Hepatocyte (in vitro differentiated cells): ENCODE measurements at regions not wholly inside any gene's neighbourhood (a gene's known extent, or its start where the extent isn't known, plus 50 kb on each side); places are given as distances from the start of the nearest gene placed in this dataset.

ENCODE experiments used
- DNase-seq: peaks from one replicate; pipeline ENCODE4 v3.0.0-alpha.2; 2016; ENCODE audit warnings: low spot score
- H2AFZ ChIP-seq: fragments of 200-600 bp; sonication (generic); 2 replicates; pipeline ENCODE4 v1.6.0; 2016; ENCODE audit warnings: antibody characterized with exemption, mild to moderate bottlenecking
- H3K27ac ChIP-seq: fragments of 200-600 bp; sonication (generic); 2 replicates; pipeline ENCODE4 v1.5.1; 2016; ENCODE audit warnings: mild to moderate bottlenecking
- H3K27me3 ChIP-seq: fragments of 200-600 bp; sonication (generic); 2 replicates; pipeline ENCODE4 v1.6.1; 2016
- H3K36me3 ChIP-seq: fragments of 200-600 bp; sonication (generic); replicated peaks from 2 replicates; pipeline ENCODE4 v1.5.1; 2016; ENCODE audit warnings: low read depth; ENCODE audit not compliant: insufficient read depth
- H3K4me1 ChIP-seq: fragments of 200-600 bp; sonication (generic); 2 replicates; pipeline ENCODE4 v1.5.1; 2016; ENCODE audit warnings: mild to moderate bottlenecking, moderate library complexity; ENCODE audit not compliant: insufficient read depth
- H3K4me2 ChIP-seq: fragments of 200-600 bp; sonication (generic); 2 replicates; pipeline ENCODE4 v1.6.0; 2016
- H3K4me3 ChIP-seq: fragments of 200-600 bp; sonication (generic); 2 replicates; pipeline ENCODE4 v1.5.1; 2016; ENCODE audit warnings: mild to moderate bottlenecking
- H3K79me2 ChIP-seq: fragments of 200-600 bp; sonication (generic); 2 replicates; pipeline ENCODE4 v1.6.0; 2017; ENCODE audit warnings: mild to moderate bottlenecking
- H3K9me2 ChIP-seq: fragments of 200-600 bp; sonication (generic); replicated peaks from 2 replicates; pipeline ENCODE4 v1.6.0; 2017; ENCODE audit warnings: mild to moderate bottlenecking; ENCODE audit not compliant: insufficient read depth
- H3K9me3 ChIP-seq: fragments of 200-600 bp; sonication (generic); 2 replicates; pipeline ENCODE4 v1.5.1; 2016; ENCODE audit warnings: low read depth, mild to moderate bottlenecking
- H4K20me1 ChIP-seq: fragments of 200-600 bp; sonication (generic); 2 replicates; pipeline ENCODE4 v1.6.0; 2016; ENCODE audit warnings: mild to moderate bottlenecking; ENCODE audit not compliant: insufficient read depth, poor library complexity, severe bottlenecking
- CTCF ChIP-seq: fragments of 200-600 bp; sonication (generic); IDR thresholded peaks from 2 replicates; pipeline ENCODE4 v1.5.1; 2016; ENCODE audit warnings: antibody characterized with exemption, mild to moderate bottlenecking; ENCODE audit not compliant: poor library complexity
- EZH2 ChIP-seq: fragments of 200-600 bp; sonication (generic); IDR thresholded peaks from 2 replicates; pipeline ENCODE4 v1.6.1; 2016; ENCODE audit warnings: antibody characterized with exemption, mild to moderate bottlenecking, borderline replicate concordance
- EZH2phosphoT487 ChIP-seq: fragments of 200-600 bp; sonication (generic); IDR thresholded peaks from one replicate; pipeline ENCODE4 v1.6.1; 2018; ENCODE audit warnings: antibody characterized with exemption, mild to moderate bottlenecking, low read depth, moderate library complexity; ENCODE audit not compliant: unreplicated experiment, severe bottlenecking
- WGBS: methylation state at CpG from one replicate; pipeline ENCODE4 v1.1.6; 2016; ENCODE audit warnings: low lambda C conversion rate; ENCODE audit errors: missing lambda C conversion rate; 5-methylcytosine and 5-hydroxymethylcytosine counted together

DNA sequence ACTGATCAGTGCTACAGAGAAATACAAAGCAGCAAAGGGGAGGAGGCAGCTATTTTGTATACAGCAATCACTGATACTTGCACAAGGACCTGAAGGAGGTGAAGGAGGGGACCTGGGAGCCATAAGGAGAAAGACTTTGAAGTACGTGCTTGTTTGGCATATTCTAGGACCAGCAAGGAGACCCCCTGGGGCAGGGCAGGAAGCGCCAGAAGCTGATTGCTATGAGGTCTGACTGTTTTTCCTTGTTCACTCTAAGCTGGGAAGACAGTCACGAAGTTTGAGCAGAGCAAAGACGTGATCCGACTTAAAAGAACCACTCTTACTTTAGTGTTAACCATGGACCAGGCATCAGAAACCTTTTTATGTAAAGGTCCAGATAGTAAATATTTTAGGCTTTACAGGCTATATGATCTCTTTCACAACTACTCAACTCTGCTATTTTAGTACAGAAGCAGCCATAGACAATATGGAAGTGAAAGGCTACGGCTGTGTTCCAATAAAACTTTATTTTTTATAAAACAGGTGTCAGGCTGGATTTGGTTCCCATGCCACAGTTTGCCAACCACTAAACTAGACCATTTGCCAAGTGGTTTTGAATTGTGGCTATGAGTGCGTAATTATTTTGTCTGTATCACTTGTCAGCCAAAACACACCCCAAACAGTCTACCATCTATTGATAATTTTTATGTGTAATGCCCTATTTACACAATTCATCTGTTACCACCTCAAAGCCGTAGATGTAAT lies 217.9 kb downstream of the PRL start:
- Histone ChIP-seq H3K27ac (no peak overlapping the region), H2AFZ (no peak overlapping the region), H3K27me3 (no peaks in the 10 kb centered on the region), H3K9me3 (no peaks in the 10 kb centered on the region), H4K20me1 (no peaks in the 10 kb centered on the region), H3K79me2 (no peaks in the 10 kb centered on the region), H3K4me3 (no peak overlapping the region), H3K4me1 (peaks cover 2% of the 10 kb centered on the region), H3K4me2 (no peak overlapping the region), H3K9me2 (no peaks in the 10 kb centered on the region), H3K36me3 (no peaks in the 10 kb centered on the region)
- no peak for DNase-seq
- TF ChIP-seq EZH2phosphoT487 (no peak), EZH2 (no peak), CTCF (no peak)
- WGBS = 90% methylated on average over 8 of the region's 8 CpGs

GRCh38 chr6:22079783-22080182 lies 217.1 kb downstream of the PRL start:
- 97% methylated on average over 5 of the region's 5 CpGs for WGBS
- Histone ChIP-seq H3K36me3 (no peaks in the 10 kb centered on the region), H3K4me2 (no peak overlapping the region), H2AFZ (no peak overlapping the region), H3K27ac (no peak overlapping the region), H4K20me1 (no peaks in the 10 kb centered on the region), H3K27me3 (no peaks in the 10 kb centered on the region), H3K4me3 (no peak overlapping the region), H3K79me2 (no peaks in the 10 kb centered on the region), H3K9me3 (no peaks in the 10 kb centered on the region), H3K4me1 (no peaks in the 10 kb centered on the region), H3K9me2 (no peaks in the 10 kb centered on the region)
- no peak for TF ChIP-seq CTCF
- TF ChIP-seq EZH2 = no peak
- TF ChIP-seq EZH2phosphoT487 = no peak
- no peak for DNase-seq

DNA sequence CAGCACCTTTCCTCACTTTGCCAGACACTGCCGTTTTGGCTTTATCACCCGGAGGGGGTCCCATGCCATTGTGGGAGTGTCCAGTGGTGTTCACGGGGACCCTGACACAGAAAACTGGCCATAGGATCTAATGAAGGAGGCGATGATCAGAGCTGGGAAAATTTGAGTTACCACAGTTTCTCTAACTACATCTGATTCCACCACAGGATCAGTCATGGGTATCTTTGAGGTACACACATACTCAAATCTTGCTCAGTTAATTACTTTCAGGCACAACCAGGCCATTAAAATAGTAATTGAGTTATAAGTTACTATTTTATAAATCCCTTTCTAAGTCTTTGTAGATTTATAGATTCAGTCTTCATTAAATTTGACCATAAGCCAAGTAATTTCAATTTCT lies 215.1 kb downstream of the PRL start:
- DNase-seq = no peak
- H3K27me3 ChIP-seq = no peaks in the 10 kb centered on the region
- 92% methylated on average over 4 of the region's 4 CpGs for WGBS
- no peak overlapping the region for H2AFZ ChIP-seq
- H4K20me1 ChIP-seq = no peaks in the 10 kb centered on the region
- H3K4me3 ChIP-seq = no peak overlapping the region
- TF ChIP-seq CTCF (no peak), EZH2phosphoT487 (no peak), EZH2 (no peak)
- H3K36me3 ChIP-seq = no peaks in the 10 kb centered on the region
- H3K79me2 ChIP-seq = no peaks in the 10 kb centered on the region
- no peaks in the 10 kb centered on the region for H3K4me1 ChIP-seq
- H3K9me2 ChIP-seq = no peaks in the 10 kb centered on the region
- H3K4me2 ChIP-seq = no peak overlapping the region
- no peaks in the 10 kb centered on the region for H3K9me3 ChIP-seq
- no peak overlapping the region for H3K27ac ChIP-seq

- no peaks in the 10 kb centered on the region for H4K20me1 ChIP-seq
- WGBS = 57% methylated on average over 3 of the region's 3 CpGs
- H3K79me2 ChIP-seq = no peaks in the 10 kb centered on the region
- H3K9me2 ChIP-seq = no peaks in the 10 kb centered on the region
- H3K4me1 ChIP-seq = no peaks in the 10 kb centered on the region
- H3K27me3 ChIP-seq = no peaks in the 10 kb centered on the region
- no peak overlapping the region for H3K4me2 ChIP-seq
- no peaks in the 10 kb centered on the region for H3K9me3 ChIP-seq
- no peak overlapping the region for H3K4me3 ChIP-seq
- no peaks in the 10 kb centered on the region for H3K36me3 ChIP-seq
- TF ChIP-seq EZH2 (no peak), EZH2phosphoT487 (no peak), CTCF (no peak)
- no peak overlapping the region for H2AFZ ChIP-seq
- H3K27ac ChIP-seq = no peak overlapping the region
- DNase-seq = no peak
These were observed 214.6 kb downstream of the PRL start for GRCh38 chr6:22082218-22082617.
